ENCODE measurements at regions not wholly inside any gene's neighbourhood (a gene's known extent, or its start where the extent isn't known, plus 50 kb on each side); places are given as distances from the start of the nearest gene placed in this dataset.

- no peaks in the 10 kb centered on the region for H3K27me3 Mint-ChIP-seq
- H3K4me3 ChIP-seq (ENCODE audit: low read depth, low read length) = no peak overlapping the region
- H3K4me3 Mint-ChIP-seq = peak overlapping the region in 1 of 4 donors; percentile 4
- DNase-seq (no peak), ATAC-seq (ENCODE audit: low read depth in 2 of 2) (no peak)
- H3K36me3 Mint-ChIP-seq = no peaks in the 10 kb centered on the region
- H3K4me1 Mint-ChIP-seq = no peaks in the 10 kb centered on the region
- H3K9me3 Mint-ChIP-seq = peaks cover 0 to 10% (median 3%) of the 10 kb centered on the region in 7 donors
- H3K4me1 ChIP-seq (ENCODE audit: control insufficient read depth, insufficient read depth, low read length, poor library complexity, severe bottlenecking) = no peaks in the 10 kb centered on the region
- H3K27ac Mint-ChIP-seq = no peak overlapping the region
- H3K36me3 ChIP-seq (ENCODE audit: control insufficient read depth, insufficient read depth, low read length) = no peaks in the 10 kb centered on the region
- peaks cover 4 to 10% of the 10 kb centered on the region in 2 experiments for H3K9me3 ChIP-seq (ENCODE audit: control insufficient read depth in 2 of 2, low read length in 2 of 2)
- H3K27me3 ChIP-seq (ENCODE audit: control insufficient read depth, insufficient read depth, low read length) = no peaks in the 10 kb centered on the region
- no peak overlapping the region for H3K27ac ChIP-seq (ENCODE audit: insufficient read depth, low read length, poor library complexity, severe bottlenecking)
Observed at GRCh38 chr3:35562141-35562540, 77.2 kb upstream of the ARPP21 start.

GRCh38 chr3:35565048-35565447 lies 74.3 kb upstream of the ARPP21 start:
- DNase-seq (no peak), ATAC-seq (ENCODE audit: low read depth in 2 of 2) (no peak)
- no peaks in the 10 kb centered on the region for H3K9me3 ChIP-seq (ENCODE audit: control insufficient read depth in 2 of 2, low read length in 2 of 2)
- Mint-ChIP-seq H3K4me3 (no peak overlapping the region), H3K27ac (no peak overlapping the region), H3K4me1 (no peaks in the 10 kb centered on the region), H3K9me3 (peaks cover 0 to 2% (median 0%) of the 10 kb centered on the region in 7 donors), H3K27me3 (no peaks in the 10 kb centered on the region), H3K36me3 (no peaks in the 10 kb centered on the region)
- H3K27me3 ChIP-seq (ENCODE audit: control insufficient read depth, insufficient read depth, low read length) = no peaks in the 10 kb centered on the region
- H3K4me1 ChIP-seq (ENCODE audit: control insufficient read depth, insufficient read depth, low read length, poor library complexity, severe bottlenecking) = no peaks in the 10 kb centered on the region
- no peak overlapping the region for H3K4me3 ChIP-seq (ENCODE audit: low read depth, low read length)
- H3K27ac ChIP-seq (ENCODE audit: insufficient read depth, low read length, poor library complexity, severe bottlenecking) = no peak overlapping the region
- H3K36me3 ChIP-seq (ENCODE audit: control insufficient read depth, insufficient read depth, low read length) = no peaks in the 10 kb centered on the region
